NCI-H128 (cell line): ENCODE measurements at regions not wholly inside any gene's neighbourhood (a gene's known extent, or its start where the extent isn't known, plus 50 kb on each side); places are given as distances from the start of the nearest gene placed in this dataset.
A peak's percentile ranks its signal among the peaks of the same experiment; 100 is the strongest.
"Not testable (repeated sequence)": the region's sequence is repeated elsewhere in the genome, so short reads cannot be mapped to it uniquely, and the experiment has no call there.

Experiments used
- DNase-seq: peaks from one replicate; lab custom pipeline; 2025; ENCODE audit not compliant: unreplicated experiment; lab: John Stamatoyannopoulos, UW

DNA sequence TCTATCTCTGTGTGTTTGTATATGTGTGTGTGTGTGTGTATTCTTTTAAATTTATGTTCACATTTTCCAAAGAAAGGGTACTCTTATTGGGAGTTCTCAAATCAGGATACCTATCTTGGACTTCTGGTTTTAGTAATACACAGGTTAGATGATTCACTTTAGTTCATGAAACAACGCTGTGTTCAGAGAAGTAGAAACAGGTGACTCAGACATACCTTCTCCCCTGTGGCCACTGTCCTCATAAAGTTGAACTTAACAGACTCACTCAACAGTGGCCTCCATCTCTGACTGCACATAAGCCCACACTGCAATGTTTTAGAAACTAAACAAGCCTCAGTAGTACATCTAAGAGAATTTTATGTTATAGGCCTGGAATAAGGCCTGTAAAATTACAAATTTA, 566.6 kb upstream of the VRK2 start:
- DNase-seq: no peak

DNA sequence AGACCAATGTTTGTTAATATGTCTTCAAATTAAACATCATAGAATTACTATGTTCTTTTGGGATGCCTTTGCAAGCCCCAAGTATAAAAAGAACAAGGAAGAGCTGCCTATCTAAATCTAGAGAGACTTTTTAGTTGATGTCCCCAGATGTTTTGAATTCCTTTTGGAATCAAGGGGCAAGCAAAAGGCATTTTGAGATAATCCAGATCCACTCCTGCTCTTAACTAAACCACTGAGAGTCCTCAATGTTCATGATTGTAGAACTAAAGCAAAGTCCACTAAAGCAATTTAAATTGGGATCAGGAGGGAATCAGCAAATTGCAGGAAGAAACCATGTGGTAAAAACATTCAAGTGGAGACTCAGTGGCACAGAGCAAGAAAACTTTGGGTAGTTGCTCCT, 558.5 kb upstream of the VRK2 start:
- no peak for DNase-seq

DNA sequence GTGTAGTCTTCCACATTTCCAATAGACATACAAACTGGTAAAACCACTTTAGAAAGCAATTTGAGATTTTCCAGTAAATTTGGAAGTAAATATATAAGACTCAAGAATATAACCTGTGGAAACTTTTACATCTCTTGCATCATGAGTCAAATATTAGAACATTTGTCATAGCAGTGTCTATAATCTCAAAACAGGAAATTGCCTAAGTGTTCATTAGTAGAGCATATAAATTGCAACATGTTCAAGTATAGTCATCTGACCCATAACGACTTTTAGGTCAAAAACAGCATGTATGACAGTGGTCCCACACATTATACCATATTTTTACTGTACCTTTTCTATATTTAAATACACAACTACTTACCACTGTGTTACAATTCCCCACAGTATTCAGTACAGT, 555.9 kb upstream of the VRK2 start:
- no peak for DNase-seq

DNA sequence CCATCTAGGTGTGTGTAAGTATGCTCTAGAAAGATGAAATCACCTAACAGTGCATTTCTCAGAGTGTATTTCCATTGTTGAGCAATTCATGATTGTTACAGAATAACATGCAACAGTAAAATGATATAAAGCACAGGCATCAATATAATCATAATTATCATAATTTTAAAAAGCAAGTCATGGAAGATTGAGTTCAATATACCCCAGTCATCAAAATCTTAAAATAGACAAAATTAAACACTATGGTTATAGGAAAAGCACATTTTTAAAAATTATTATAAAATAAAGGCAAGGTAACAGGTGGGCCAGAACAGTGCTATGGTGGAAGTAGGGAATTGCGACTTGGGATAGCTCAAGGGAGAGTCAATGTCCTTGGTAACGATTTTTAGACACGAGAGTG, 555.4 kb upstream of the VRK2 start:
- no peak for DNase-seq

DNA sequence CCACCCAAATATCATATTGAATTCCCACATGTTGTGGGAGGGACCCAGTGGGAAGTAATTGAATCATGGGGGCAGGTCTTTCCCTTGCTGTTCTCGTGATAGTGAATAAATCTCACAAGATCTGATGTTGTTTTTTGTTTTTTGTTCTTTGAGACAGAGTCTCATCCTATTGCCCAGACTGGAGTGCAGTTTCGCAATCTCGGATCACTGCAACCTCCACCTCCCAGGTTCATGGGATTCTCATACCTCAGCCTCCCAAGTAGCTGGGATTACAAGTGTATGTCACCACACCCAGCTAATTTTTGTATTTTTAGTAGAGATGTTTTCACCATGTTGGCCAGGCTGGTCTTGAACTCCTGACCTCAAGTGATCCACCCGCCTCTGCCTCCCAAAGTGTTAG, 552.6 kb upstream of the VRK2 start:
- DNase-seq: not testable (repeated sequence)

DNA sequence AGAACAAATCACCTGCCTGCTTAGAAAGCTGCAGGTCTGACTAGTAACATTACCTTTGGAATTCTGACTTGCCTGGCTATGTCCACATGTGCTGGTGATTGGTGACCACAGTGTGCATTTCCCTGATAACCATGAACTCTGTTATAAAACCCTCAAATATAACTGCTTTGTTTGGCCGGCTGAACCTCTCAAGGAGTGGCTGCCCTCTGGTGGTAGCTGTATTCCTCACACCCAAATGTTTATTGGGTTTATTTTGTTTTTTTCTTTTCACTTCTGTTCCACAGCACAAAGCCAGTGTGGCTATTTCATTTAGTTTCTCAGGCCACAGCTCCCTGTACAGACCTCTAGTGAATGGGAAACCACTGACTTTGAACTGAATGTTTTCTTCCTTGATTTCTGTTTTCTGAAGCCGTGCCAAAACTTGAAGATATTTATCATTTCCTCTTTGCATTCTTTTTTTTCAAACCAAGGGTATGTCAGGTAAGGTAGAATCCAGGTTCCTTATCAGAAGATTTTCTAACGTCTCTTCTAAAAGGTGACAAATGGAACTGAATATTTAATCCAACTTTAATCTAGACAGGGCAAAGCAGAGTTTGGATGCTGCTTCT, 549.0 kb upstream of the VRK2 start:
- DNase-seq: no peak

DNA sequence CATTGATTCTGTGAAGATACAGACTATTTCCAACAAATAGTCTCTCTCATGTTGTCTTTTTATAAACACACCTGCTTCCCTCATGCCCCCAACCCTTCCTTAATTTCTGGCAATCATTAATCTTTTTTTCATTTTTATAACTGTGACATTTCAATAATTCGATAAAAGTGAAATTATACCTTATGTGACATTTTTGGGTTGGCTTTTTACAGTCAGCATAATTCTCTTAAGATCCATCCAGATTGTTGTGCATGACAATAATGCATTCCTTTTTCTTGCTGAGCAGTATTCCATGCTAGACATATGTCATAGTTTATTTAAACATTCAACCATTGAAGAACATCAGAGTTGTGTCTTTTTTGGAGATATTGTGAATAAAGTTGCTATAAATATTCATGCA, 541.8 kb upstream of the VRK2 start:
- DNase-seq: no peak

DNA sequence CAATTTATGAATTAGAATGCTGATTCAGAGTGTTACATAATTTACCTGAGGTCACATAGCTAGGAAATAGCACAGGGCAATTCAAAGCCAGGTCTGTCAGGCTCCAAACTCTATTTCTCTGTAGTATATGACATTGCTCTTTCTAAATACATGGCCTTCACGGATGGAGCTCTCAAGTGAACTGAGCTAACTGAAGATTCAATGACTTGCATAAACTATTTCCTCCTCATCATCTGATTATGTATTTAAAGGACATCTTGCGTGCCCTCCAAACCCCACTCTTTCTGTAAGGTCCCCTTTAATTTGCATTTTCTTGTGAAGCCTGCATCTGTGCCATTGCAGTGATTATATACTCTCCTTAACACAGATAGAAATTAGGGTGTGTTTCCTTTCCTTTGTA, 537.4 kb upstream of the VRK2 start:
- no peak for DNase-seq

DNA sequence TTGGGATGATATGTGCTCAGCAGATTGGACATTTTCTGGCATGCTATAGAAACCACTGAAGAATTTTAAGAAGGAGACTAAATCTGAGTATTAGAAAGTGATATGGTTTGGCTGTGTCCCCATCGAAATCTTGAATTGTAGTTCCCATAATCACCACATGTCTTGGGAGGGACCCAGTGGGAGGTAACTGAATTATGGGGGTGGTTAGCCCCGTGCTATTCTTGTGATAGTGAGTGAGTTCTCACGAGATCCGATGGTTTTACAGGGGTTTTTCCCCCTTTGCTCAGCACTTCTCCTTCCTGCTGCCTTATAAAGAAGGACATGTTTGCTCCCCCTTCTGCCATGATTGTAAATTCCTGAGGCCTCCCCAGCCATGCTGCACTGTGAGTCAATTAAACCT, 535.9 kb upstream of the VRK2 start:
- DNase-seq: no peak

DNA sequence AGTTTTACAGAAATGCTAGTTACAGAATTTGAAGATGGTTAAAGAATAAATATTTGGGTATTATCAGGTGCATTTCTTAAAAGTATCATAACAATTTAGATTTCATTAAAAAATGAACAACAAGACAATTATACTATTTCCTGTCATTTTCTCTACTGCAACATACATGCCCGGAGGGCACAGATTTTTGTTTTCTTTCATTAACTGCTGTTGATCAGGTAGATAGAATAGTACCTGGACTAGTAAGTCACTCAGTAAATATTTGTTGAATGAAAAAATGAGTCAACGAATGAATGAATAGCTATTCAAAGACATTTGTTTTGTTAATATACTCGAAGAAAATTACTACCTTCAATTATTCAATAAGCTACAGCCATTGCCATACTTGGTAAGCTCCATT, 531.2 kb upstream of the VRK2 start:
- DNase-seq: no peak

DNA sequence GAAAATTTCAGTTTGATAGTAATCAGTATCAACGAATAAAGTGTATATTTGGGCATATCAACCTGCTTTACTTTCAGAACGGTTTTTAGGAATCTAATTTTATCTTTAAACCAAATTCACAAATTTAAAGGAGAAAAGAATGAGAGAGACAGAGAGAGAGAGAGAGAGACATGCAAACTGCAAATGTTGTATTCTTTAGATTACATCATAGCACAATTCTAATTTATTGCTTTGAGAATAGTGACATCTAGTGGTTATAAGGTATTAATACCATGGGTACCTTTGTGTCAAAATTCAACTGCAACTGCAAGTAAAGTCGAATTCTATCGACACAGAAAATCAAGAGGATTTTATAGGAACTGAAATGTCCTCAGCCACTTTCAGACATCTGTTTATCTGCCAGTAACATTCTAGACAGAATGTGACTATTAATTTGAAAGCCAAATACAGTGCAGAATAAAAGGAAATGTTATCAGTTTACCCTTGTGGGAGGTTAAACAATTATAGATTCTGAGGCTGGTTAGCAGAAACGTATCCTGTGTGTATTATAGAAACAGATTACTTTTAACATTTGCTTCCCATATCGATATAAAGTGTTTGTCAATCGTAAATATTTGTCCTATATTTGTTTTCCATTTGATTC, 529.8 kb upstream of the VRK2 start:
- DNase-seq: peak; percentile 5

DNA sequence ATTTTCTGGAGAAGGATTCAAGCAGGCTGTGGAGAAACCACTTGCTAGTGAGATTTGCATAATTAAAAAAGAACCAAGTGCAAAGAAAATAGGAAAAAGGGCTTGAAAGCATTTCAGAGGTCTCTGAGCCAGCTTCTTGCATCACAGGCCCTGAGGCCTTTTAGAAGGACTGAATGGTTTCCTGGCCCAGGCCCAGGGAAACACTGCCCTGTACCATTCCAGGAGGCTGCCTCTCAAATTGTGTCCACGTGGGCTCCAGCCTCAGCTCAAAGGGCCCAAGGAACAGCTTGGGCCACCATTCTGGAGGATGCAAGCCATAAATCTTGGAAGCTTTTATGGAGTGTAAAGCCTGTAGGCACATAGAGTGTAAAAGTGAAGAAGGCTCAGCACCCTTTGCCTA, 523.3 kb upstream of the VRK2 start:
- DNase-seq: no peak

DNA sequence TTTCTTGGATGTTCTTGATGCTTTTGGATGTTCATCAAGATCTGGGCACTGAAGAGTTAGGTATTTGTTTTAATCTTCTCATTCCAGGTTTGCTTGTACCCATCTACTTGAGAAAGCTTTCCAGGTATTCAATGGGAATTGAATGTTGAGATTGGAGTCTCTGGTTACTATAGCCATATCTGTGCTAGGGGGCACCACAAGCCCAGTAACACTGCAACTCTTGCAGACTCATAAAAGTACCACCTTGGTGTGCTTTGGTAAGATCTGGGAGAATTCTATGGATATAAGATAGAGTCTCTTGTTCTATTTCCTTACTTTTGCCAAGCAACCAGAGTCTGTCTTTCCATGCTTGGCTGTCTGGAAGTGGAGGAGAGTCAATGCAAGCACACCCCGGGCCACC, 518.9 kb upstream of the VRK2 start:
- DNase-seq: no peak

DNA sequence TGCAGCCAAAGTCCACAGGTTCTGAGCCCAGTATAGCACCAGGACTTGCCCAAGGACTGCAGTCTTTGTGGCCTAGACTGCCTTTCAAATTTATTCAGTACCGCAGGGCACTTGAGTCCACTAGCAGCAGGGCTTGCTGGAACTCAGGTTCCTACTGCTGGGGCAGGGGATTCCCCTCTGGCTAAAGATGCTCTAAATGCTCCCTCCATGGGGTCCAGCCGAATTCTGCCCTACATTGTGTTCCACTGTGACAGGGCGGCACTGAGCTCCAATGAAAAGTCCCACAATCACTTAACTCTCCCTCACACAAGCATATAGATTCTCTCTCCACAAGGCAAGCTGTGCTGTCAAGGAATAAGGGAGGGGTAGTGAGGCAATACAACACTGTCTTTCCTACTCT, 518.1 kb upstream of the VRK2 start:
- DNase-seq: no peak

DNA sequence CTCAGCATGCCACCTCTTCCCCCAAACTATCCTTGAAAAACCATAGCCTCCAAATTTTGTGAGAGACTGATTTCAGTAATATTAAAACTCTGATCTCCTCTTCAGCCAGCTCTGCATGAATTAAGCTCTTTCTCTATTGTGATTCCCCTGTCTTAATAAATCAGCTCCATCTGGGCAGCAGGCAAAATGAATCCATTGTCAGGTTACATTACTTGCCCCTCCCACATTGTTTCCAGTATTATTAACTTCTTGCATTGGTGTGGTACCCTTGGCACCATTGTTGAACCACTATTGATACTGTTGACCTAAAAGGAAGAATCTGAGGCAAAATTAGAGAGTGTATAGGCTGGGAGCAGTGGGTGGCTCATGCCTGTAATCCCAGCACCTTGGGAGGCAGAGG, 512.2 kb upstream of the VRK2 start:
- no peak for DNase-seq

DNA sequence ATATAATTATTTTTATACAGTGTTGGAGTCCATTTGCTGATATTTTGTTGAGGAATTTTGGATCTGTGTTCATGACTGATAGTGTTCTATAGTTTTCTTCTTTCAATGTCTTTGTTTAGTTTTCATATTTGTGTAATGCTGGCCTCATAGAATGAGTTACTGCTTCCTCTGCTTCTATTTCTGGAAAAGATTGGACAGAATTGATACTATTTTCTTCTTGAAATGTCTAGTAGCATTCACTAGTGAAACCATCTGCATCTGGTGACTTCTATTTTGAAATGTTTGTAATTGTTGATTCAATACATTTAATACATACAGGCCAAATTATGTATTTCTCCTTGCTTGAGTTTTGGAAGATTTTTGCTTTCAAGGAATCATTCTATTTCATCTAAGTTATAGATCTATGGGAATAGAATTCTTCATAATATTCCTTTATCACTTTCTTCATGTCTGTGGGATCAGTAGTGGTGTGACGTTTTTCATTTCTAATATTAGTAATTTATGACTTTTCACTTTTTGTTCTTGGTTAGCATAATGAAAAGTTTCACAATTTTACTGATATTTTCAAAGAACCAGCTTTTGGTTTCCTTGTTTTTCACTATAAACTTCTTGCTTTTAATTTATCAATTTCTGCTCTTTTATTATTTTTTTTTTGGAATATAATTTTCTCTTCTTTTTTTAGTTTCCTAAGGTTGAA, 509.9 kb upstream of the VRK2 start:
- no peak for DNase-seq

DNA sequence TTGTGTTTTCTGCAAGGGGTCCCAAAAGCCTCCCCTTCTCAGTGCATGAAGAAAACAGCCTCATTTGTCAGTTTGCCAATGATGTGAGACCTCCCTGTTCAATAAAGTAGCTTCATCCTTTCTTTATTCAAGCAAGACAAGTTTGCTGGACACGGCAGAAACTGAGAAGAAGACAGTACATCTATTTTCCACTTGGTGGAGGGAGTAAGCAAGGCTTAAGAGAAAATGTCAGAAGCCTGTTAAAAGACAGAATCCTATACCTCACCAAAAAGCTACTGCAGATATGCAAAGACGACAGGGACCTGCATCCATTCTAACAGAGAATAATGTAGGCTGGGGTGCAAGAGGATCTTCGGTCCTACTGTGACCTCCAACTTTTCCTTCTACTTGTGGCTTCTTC, 506.8 kb upstream of the VRK2 start:
- no peak for DNase-seq

DNA sequence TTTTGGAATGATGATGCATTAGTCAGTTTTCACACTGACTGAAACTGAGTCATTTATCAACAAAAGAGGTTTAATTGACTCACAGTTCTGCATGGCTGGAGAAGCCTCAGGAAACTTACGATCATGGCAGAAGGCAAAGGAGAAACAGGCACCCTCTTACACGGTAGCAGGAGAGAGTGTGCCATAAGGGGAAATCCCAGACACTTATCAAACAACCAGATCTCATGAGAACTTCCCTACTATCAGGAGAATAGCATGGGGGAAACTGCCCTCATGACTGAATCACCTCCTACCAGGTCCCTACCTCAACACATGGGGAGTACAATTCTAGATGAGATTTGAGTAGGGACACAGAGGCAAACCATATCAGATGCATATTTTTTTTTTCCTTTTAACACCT, 504.5 kb upstream of the VRK2 start:
- no peak for DNase-seq

DNA sequence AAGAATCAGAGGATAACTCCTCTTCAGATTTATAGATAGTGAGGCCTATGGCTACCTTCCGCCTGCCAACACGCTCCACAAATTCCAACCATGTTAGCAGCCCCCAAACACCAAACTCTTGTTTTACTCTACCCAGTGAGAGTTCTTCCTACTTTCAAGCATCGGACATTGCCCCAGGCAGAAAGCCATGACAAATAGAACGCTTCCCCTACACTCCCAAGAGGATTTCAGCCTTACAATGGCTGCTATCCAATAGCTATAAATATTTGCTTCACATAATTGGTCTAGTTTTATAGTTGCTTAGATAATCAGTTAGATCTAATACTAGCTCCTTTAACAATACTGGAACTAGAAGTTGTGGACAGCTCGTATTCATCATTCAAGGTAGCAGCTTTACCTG, 503.4 kb upstream of the VRK2 start:
- no peak for DNase-seq

DNA sequence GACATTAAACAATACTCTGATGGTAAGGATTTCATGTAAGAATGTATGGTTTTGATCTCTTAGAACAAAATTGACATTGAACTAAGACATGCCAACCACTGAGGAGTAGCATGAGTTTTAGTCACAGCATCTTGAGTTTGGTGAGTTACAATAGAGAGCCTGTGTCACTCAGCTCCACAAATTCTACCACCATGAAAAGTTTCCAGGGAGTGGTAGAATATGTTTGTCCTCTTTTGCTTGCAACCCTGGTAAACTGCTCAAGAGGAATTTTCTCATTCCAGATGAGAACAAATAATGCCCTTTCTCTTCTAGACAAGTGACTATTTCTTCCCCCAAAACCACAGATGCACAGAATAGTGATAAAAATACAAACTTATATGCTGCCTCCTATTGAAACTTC, 502.0 kb upstream of the VRK2 start:
- no peak for DNase-seq

DNA sequence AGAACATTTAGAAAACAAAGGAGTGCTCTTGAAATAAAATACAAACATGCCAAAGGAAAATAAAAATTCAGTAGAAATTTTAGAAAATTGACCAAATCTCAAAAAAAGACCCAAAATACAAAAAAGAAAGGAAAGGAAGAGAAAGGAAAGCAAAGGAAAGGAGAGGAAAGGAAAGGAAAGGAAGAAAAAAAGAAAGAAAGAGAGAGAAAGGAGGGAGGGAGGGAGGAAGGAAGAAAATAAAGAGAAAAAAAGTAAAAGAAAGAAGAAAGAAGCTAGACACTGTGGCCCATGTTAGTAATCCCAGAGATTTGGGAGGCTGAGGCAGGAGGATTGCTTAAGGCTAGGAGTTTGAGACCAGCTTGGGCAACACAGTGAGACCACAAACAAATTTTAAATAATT, 500.1 kb upstream of the VRK2 start:
- no peak for DNase-seq

DNA sequence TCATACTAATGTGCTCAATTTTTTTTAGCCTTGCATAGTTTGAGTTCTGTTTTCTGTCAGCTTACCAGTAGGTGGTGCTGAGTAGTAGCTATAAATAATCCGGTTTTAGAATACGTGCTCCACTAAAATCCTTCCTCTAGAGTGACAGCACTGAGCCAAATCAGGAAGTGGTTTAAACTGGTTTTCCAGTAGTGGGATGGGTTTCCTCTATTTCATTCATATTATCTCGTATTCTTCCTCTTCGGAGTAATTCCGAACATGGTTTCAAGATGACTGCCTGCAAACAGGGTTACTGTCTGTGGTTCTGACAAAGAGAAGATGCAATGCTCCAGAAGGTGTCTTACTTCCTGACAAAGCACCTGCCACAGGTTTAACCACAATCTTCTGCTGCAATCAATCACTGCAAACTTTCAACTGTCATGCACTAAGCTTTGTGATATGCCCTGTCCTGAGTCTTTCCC, 496.9 kb upstream of the VRK2 start:
- DNase-seq: no peak

DNA sequence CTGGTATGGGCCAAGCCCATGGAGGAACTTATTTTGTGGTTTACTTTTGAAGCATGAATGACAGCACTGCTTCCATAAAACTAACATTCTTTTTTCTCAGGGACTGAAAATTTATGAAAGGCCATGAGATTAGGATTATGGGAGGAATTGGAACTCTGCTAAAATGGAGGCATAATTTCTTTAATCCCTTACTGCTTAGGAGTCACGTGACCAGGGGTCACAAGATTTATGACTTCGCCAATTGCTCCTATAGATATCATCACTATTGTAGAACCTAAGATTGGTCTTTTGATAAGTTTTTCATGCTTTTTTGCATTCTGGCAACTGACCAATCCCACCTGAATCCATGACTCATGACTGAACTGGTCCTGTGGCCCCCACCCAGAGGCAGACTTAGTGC, 495.7 kb upstream of the VRK2 start:
- no peak for DNase-seq
